A673 (cell line): ENCODE measurements at regions not wholly inside any gene's neighbourhood (a gene's known extent, or its start where the extent isn't known, plus 50 kb on each side); places are given as distances from the start of the nearest gene placed in this dataset.

Experiments
- BruUV-seq: library from RNA; stranded (reverse); fragments of 400-500 nt; replicated peaks from 2 replicates; lab custom pipeline; 2021; lab: Mats Ljungman, UMichigan
- CTCF ChIA-PET: fragments of 300-600 bp; sonication (Branson Sonifier 250); formaldehyde crosslinking; loops from one replicate; lab custom pipeline; 2022; ENCODE audit warnings: antibody characterized with exemption; lab: Charles Lee
- POLR2A ChIA-PET: fragments of 300-600 bp; sonication (Branson Sonifier 250); formaldehyde crosslinking; loops from one replicate; lab custom pipeline; 2022; ENCODE audit warnings: antibody characterized with exemption; ENCODE audit not compliant: low non-redundant PET; lab: Charles Lee
- DNase-seq: peaks from one replicate; pipeline ENCODE4 v3.0.0-alpha.2; 2015; ENCODE audit warnings: low spot score
- H3K27ac ChIP-seq: fragments of 200-600 bp; sonication (generic); 2 replicates; pipeline ENCODE4 v1.5.1; 2016; ENCODE audit warnings: mixed run types, low read depth, mild to moderate bottlenecking, mixed read lengths, antibody characterized with exemption, low read length; ENCODE audit not compliant: poor library complexity, severe bottlenecking
- H3K27me3 ChIP-seq: fragments of 200-600 bp; sonication (generic); replicated peaks from 2 replicates; pipeline ENCODE4 v1.6.1; 2017; ENCODE audit warnings: mixed run types, low read depth, mild to moderate bottlenecking, mixed read lengths, antibody characterized with exemption, low read length; ENCODE audit not compliant: insufficient read depth, poor library complexity
- H3K36me3 ChIP-seq: fragments of 200-600 bp; sonication (generic); 2 replicates; pipeline ENCODE4 v1.6.1; 2016; ENCODE audit warnings: mixed run types, mild to moderate bottlenecking, mixed read lengths, antibody characterized with exemption, low read length; ENCODE audit not compliant: insufficient read depth, poor library complexity, severe bottlenecking
- H3K4me1 ChIP-seq: fragments of 200-600 bp; sonication (generic); 2 replicates; pipeline ENCODE4 v1.6.1; 2017; ENCODE audit warnings: mixed run types, mild to moderate bottlenecking, mixed read lengths, antibody characterized with exemption, low read length; ENCODE audit not compliant: insufficient read depth, poor library complexity, severe bottlenecking
- H3K4me3 ChIP-seq: fragments of 200-600 bp; sonication (generic); 2 replicates; pipeline ENCODE4 v1.5.1; 2016; ENCODE audit warnings: low read depth, mixed run types, mild to moderate bottlenecking, mixed read lengths, low read length; ENCODE audit not compliant: poor library complexity, severe bottlenecking
- H3K9me3 ChIP-seq: fragments of 200-600 bp; sonication (generic); 2 replicates; pipeline ENCODE4 v1.6.1; 2016; ENCODE audit warnings: mixed run types, low read depth, mild to moderate bottlenecking, mixed read lengths, antibody characterized with exemption, low read length; ENCODE audit not compliant: poor library complexity, severe bottlenecking
- EZH2 ChIP-seq: fragments of 200-600 bp; sonication (generic); IDR thresholded peaks from 2 replicates; pipeline ENCODE4 v1.6.1; 2017; ENCODE audit warnings: borderline replicate concordance, low read depth, mild to moderate bottlenecking, mixed read lengths, antibody characterized with exemption, low read length; ENCODE audit not compliant: poor library complexity, severe bottlenecking
- intact Hi-C: fragments of 100-400 bp; cut with micrococcal nuclease; formaldehyde crosslinking; loops from one replicate; pipeline ENCODE4 v1.10.0; 2022; ENCODE audit not compliant: unreplicated experiment
- TF ChIP-seq, protein P1 (sequence below): fragments of 300-800, 200-600 bp; sonication (generic); conservative IDR thresholded peaks from 2 replicates; pipeline ENCODE4 v1.5.1; 2017; ENCODE audit warnings: low read depth, mild to moderate bottlenecking, antibody characterized with exemption, low read length, moderate library complexity, mixed read lengths

DNA sequence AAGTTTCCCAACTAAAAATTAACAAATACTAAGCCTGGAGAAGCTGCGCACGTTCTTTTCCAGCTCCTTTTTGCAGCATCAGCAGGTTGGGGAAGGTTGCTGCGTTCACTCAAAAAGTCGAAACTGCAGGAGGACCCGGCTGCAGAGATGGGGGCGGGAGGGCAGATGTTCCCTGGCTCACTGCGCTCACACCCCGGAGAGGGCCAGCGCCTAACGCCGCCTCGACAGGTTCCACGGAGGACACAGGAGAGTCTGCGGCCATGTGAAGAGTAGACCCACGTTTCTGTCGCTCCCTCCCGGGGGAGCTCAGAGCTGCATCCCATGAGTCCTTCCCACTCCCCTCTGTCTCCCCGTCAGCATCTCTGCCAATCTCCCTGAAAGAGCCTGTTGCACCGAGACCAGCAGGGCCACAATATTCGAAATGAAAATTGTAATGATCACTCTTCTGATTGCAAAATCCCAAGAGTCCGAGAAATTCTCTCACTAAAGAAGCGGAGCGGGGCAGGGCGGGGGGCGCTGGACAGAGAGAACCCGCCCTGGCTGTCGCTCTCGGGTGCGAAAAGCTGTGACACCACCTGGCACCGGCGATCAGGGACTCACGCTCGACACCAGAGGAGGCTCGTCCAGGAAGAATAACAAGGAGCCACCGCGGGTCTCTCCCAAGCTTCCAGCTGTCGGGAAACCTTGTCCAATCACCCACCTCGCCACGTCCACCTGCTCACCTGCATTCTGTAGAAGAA lies 131.5 kb upstream of the PFKP start:
- Histone ChIP-seq H3K36me3 (no peaks in the 10 kb centered on the region), H3K27ac (no peak overlapping the region), H3K9me3 (no peaks in the 10 kb centered on the region), H3K4me1 (peaks cover 16% of the 10 kb centered on the region), H3K4me3 (no peak overlapping the region), H3K27me3 (peaks cover 3% of the 10 kb centered on the region)
- TF ChIP-seq, protein P1, sequence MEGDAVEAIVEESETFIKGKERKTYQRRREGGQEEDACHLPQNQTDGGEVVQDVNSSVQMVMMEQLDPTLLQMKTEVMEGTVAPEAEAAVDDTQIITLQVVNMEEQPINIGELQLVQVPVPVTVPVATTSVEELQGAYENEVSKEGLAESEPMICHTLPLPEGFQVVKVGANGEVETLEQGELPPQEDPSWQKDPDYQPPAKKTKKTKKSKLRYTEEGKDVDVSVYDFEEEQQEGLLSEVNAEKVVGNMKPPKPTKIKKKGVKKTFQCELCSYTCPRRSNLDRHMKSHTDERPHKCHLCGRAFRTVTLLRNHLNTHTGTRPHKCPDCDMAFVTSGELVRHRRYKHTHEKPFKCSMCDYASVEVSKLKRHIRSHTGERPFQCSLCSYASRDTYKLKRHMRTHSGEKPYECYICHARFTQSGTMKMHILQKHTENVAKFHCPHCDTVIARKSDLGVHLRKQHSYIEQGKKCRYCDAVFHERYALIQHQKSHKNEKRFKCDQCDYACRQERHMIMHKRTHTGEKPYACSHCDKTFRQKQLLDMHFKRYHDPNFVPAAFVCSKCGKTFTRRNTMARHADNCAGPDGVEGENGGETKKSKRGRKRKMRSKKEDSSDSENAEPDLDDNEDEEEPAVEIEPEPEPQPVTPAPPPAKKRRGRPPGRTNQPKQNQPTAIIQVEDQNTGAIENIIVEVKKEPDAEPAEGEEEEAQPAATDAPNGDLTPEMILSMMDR, result no peak
- TF ChIP-seq EZH2, result no peak
- CTCF ChIA-PET, result no interaction called here
- POLR2A ChIA-PET, result no interaction called here
- intact Hi-C loops, result no loop called here
- no TSS peak for BruUV-seq
- no peak for DNase-seq

DNA sequence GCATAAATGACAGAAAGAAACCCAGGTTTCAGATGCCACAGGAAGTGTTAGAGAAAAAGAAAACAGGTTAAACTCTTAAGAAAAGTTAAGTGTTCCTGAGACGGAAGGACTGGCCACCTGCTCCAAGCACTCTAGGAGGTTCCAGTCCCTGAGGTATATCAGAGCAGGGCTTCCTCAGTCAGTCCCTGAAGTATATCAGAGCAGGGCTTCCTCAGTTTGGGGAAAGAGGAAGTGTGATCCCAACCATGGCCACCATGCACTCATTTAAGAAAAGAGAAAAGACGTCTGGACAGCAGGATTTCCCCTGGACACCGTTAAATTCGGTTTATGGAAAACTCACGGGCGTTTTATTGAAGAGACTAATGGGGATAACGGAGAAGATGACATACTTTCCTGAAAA lies 133.4 kb upstream of the PFKP start:
- DNase-seq, result no peak
- intact Hi-C loops, result no loop called here
- CTCF ChIA-PET, result no interaction called here
- Histone ChIP-seq H3K9me3 (no peaks in the 10 kb centered on the region), H3K36me3 (no peaks in the 10 kb centered on the region), H3K4me1 (peaks cover 23% of the 10 kb centered on the region), H3K4me3 (no peak overlapping the region), H3K27ac (no peak overlapping the region), H3K27me3 (no peaks in the 10 kb centered on the region)
- BruUV-seq, result no TSS peak
- POLR2A ChIA-PET, result no interaction called here
- TF ChIP-seq EZH2, result no peak
- TF ChIP-seq, protein P1, result no peak

DNA sequence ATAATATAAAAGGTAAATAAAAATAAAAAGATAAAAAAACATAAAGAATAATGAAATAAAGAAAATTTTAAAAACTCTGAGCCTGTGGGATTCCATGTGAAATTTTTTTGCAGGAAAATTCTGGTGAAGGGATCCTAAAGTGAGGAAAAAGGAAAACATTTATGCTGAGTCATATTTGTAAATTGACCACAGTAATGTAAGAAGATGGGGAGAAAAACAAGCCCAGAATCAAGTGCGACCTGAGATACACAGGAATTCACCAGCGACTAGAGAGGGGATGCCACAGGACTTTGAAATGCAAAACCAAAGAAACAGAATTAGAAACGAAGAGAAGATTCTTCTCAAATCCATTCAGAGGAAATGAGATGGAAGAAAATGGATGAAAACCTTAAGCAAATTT lies 133.8 kb upstream of the PFKP start:
- CTCF ChIA-PET, result no interaction called here
- Histone ChIP-seq H3K27me3 (no peaks in the 10 kb centered on the region), H3K4me1 (peaks cover 27% of the 10 kb centered on the region), H3K9me3 (no peaks in the 10 kb centered on the region), H3K4me3 (no peak overlapping the region), H3K36me3 (no peaks in the 10 kb centered on the region), H3K27ac (no peak overlapping the region)
- no peak for DNase-seq
- POLR2A ChIA-PET, result no interaction called here
- intact Hi-C loops, result no loop called here
- no TSS peak for BruUV-seq
- TF ChIP-seq EZH2, result no peak
- TF ChIP-seq, protein P1, result no peak
